Cardiac fibroblast (primary cell): ENCODE measurements at regions not wholly inside any gene's neighbourhood (a gene's known extent, or its start where the extent isn't known, plus 50 kb on each side); places are given as distances from the start of the nearest gene placed in this dataset.
A peak's percentile ranks its signal among the peaks of the same experiment; 100 is the strongest.
"Not testable (repeated sequence)": the region's sequence is repeated elsewhere in the genome, so short reads cannot be mapped to it uniquely, and the experiment has no call there.

ENCODE experiments used
- DNase-seq, 2 donors: peaks; one replicate each; pipeline versions ENCODE4 v3.0.0 to v3.0.0-alpha.2; 2010; ENCODE audit warnings: low read depth in 2 of 2
- H3K4me3 ChIP-seq, 2 donors: replicated peaks in 1 of 2; 1 replicate in 1 of 2; 2 replicates in 1 of 2; pipeline ENCODE4 v1.5.1; 2011; ENCODE audit warnings: low read depth in 2 of 2, low read length in 2 of 2, mild to moderate bottlenecking in 2 of 2, moderate library complexity in 1 of 2
- TF ChIP-seq, protein P1 (sequence below): IDR thresholded peaks from one replicate; pipeline ENCODE4 v1.5.1; 2011; ENCODE audit warnings: low read depth, mild to moderate bottlenecking, low read length, inconsistent platforms

DNA sequence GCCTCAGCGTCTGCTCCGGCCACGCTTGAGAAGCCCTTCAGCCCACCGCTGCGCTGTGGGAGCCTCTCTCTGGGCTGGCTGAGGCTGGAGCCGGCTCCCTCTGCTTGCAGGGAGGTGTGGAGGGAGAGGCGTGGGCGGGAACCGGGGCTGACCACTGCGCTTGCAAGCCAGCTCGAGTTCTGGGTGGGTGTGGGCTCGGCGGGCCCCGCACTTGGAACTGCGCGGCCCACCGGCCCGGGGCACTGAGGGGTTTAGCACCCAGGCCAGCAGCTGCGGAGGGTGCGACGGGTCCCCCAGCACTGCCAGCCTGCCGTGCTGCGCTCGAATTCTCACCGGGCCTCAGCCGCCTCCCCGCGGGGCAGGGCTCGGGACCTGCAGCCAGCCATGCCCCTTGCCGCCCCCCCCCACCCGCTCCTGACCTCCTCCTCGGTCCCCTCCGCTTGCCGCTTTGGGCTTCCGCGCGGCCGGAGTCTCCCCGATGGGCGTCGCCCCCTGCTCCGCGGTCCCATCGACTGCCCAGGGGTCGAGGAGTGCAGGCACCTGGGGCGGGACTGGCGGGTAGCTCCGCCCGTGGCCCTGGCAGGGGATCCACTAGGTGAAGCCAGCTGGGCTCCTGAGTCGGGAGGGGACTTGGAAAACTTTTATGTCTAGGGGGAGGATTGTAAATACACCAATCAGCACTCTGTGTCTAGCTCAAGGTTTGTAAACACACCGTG is 106.7 kb downstream of the RAP2B start:
- H3K4me3 ChIP-seq: no peak overlapping the region
- no peak for DNase-seq
- TF ChIP-seq, protein P1, sequence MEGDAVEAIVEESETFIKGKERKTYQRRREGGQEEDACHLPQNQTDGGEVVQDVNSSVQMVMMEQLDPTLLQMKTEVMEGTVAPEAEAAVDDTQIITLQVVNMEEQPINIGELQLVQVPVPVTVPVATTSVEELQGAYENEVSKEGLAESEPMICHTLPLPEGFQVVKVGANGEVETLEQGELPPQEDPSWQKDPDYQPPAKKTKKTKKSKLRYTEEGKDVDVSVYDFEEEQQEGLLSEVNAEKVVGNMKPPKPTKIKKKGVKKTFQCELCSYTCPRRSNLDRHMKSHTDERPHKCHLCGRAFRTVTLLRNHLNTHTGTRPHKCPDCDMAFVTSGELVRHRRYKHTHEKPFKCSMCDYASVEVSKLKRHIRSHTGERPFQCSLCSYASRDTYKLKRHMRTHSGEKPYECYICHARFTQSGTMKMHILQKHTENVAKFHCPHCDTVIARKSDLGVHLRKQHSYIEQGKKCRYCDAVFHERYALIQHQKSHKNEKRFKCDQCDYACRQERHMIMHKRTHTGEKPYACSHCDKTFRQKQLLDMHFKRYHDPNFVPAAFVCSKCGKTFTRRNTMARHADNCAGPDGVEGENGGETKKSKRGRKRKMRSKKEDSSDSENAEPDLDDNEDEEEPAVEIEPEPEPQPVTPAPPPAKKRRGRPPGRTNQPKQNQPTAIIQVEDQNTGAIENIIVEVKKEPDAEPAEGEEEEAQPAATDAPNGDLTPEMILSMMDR: no peak

DNA sequence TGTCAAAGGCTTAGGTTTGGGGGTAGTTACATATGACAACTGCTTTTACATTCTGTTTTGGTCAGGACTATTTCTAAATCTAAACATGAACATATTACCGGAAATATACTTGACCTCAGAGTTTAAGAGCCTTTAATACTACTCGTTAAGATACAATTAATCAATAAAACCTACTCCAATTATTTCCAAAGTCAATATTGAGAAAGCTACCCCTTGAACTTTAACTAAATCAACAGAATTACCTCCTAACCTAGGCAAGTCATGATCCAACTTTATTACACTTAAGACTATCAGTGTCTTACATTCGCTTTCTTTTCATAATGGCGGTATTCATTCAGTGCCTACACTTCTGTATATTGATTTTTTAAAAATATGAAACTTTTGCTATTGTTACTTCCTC is 107.7 kb downstream of the RAP2B start:
- TF ChIP-seq, protein P1: no peak

DNA sequence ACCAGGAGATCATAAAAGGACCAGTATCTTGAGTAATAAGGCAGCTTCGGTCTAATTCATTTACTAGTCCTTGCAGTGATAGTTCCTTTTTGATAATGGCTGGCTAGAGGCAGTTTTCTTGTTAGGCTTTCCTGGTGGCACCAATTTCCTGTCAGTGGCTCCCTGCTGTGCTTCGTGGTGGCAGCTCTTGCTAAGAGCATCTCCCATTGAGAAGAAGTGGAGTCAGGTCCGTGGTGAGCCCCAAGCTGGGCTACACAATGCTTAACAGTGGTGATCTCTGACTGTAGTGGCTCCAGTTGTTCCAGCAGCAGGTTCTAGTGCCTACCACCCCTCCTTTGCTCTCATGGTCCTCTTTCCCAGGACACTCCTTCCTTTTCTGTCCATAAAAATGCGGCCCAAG is 111.2 kb downstream of the RAP2B start:
- DNase-seq: no peak
- H3K4me3 ChIP-seq: no peak overlapping the region
- TF ChIP-seq, protein P1: no peak

More for the DNA sequence above, 107.7 kb downstream of the RAP2B start:
- DNase-seq: no peak
- H3K4me3 ChIP-seq: no peak overlapping the region

DNA sequence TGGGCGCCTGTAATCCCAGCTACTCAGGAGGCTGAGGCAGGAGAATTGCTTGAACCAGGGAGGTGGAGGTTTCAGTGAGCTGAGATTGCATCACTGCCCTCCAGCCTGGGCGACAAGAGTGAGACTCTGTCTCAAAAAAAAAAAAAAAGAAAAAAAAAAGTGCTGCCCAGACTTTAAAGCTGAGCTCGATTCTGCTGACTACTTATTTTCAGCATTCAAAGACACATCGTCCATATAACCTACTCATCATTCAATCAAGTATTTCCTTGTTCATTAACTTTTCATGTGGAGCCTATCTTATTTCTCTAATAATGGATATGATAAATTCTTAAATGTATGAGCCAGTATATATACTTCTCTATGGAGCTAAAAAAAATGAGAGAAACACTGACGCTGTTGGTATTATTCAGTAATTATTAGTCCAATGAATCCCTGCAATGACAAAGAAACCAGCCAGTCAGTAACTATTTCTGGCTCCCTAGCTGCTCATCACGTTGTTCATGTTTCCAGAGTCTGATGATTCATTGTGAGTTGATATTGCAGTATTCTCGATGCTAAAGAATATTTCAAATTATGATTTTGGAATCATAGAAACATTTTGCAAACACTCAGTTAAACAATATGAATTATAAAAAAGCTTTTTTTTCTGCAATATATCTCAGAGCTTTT is 111.9 kb downstream of the RAP2B start:
- DNase-seq: peak; percentile 61 to 84
- no peak overlapping the region for H3K4me3 ChIP-seq
- TF ChIP-seq, protein P1: no peak

DNA sequence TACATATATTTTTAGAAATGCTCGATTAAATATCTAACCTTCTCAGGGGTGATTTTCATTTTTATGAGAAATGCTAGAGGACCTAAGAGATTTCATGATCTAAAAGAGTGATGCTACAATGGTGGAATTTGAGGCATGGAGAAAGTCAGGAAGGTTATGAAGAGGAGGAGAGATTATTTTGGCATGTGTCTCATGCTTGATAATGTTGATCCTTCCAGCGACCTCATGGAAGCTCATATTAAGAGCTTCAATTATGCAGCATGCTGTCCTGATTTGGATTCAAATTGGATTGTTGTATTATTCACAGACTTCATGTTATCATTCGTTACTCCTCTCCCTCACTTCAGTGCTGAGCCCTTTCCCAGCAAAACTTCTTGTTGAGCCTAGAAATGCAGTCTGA is 112.5 kb downstream of the RAP2B start:
- TF ChIP-seq, protein P1: no peak
- no peak for DNase-seq

DNA sequence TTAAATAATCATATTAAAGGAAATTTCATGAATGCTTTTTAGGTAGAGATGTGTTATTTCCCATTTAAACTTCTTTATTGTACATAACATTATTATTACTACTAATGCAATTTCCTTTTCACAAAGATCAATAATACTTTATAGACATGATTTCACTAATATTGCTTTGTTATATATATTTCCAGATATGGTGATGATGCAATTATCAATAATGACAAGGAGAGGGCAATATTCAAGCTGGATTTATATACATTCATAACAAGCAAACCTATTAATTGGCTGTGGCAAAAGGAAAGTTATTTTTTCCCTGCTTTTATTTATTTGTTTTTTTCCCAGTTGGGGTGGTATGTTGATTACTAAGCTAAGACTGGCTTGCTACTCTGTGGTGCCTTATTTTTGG is 113.5 kb downstream of the RAP2B start:
- TF ChIP-seq, protein P1: no peak
- H3K4me3 ChIP-seq: no peak overlapping the region
- DNase-seq: no peak

More for the DNA sequence above, 112.5 kb downstream of the RAP2B start:
- H3K4me3 ChIP-seq: no peak overlapping the region

DNA sequence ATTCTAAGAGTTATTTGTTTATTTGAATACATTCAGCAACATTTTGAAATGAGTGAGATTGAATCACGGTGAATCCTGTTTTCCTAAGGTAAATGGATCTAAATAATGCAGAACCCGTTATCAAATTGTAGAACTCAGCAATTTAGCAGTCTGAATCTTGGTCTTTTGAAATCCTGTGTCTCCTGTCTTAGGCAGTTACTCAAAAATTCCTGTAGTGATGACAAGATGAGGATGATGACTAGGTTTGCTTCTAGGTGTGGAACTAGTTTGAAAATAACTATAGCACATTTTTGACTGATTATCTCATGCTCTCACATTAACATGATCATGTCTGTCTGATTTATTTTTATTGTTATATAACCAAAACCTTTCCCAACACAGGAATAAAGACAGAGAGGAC is 115.0 kb downstream of the RAP2B start:
- peak in 1 of 2 donors; percentile 56 for DNase-seq
- TF ChIP-seq, protein P1: no peak
- no peak overlapping the region for H3K4me3 ChIP-seq

DNA sequence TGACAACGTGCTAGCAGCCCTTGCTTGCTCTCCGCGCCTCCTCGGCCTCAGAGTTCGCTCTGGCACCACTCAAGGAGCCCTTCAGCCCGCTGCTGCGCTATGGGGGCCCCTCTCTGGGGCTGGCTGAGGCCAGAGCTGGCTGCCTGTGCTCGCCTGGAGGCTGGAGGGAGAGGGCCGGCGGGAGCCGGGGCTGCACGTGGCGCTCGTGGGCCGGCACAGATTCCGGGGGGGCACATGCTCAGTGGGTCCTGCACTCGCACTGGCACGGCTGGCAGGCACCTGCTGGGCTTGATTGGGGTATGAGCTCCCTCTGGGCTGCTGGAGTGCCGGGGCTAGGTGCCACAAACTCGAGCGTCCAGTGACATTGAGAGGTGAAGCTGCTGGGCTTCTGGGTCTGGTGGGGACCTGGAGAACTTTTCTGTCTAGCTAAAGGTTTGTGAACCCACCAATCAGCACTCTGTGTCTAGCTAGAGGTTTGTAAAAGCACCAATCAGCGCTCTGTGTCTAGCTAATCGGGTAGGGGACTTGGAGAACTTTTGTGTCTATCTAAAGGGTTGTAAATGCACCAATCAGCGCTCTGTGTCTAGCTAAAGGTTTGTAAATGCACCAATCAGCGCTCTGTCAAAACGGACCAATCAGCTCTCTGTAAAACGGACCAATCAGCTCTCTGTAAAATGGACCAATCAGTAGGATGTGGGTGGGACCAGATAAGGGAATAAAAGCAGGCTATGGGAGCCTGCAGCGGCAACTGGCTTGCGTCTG is 119.4 kb downstream of the RAP2B start:
- H3K4me3 ChIP-seq, DNase-seq: not testable (repeated sequence)
